Thymus (tissue), 11 donors: ENCODE measurements at regions not wholly inside any gene's neighbourhood (a gene's known extent, or its start where the extent isn't known, plus 50 kb on each side); places are given as distances from the start of the nearest gene placed in this dataset.

ENCODE experiments used
- DNase-seq, 9 donors: peaks; one replicate each; pipeline ENCODE4 v3.0.0-alpha.2; 2013; ENCODE audit warnings: low spot score in 9 of 9, low read depth in 6 of 9, missing footprints in 1 of 9
- H3K27ac ChIP-seq, 2 donors: one replicate each; pipeline ENCODE4 v1.5.1; 2013; ENCODE audit warnings: control low read depth in 1 of 2, low read depth in 1 of 2, low read length in 1 of 2, mild to moderate bottlenecking in 1 of 2, moderate library complexity in 1 of 2
- H3K27me3 ChIP-seq, 2 donors: one replicate each; pipeline ENCODE4 v1.5.1; 2013; ENCODE audit warnings: low read length in 1 of 2; ENCODE audit not compliant: control insufficient read depth in 2 of 2, insufficient read depth in 1 of 2
- H3K36me3 ChIP-seq, 2 donors: one replicate each; pipeline ENCODE4 v1.5.1; 2013; ENCODE audit warnings: low read length in 1 of 2, mild to moderate bottlenecking in 1 of 2, moderate library complexity in 1 of 2; ENCODE audit not compliant: control insufficient read depth in 2 of 2, insufficient read depth in 2 of 2
- H3K4me1 ChIP-seq, 2 donors: one replicate each; pipeline ENCODE4 v1.5.1; 2013; ENCODE audit warnings: low read length in 2 of 2; ENCODE audit not compliant: control insufficient read depth in 2 of 2, insufficient read depth in 2 of 2
- H3K4me3 ChIP-seq, 2 donors: one replicate each; pipeline ENCODE4 v1.5.1; 2013; ENCODE audit warnings: low read length in 2 of 2, control low read depth in 1 of 2, mild to moderate bottlenecking in 1 of 2
- H3K9me3 ChIP-seq, 2 donors: one replicate each; pipeline ENCODE4 v1.5.1; 2013; ENCODE audit warnings: low read length in 1 of 2, mild to moderate bottlenecking in 1 of 2; ENCODE audit not compliant: control insufficient read depth in 2 of 2, insufficient read depth in 1 of 2
- WGBS: extraction: QIAGEN DNeasy Blood & Tissue Kit; methylation state at CpG from one replicate; pipeline ENCODE4 v1.1.7; 2013; 5-methylcytosine and 5-hydroxymethylcytosine counted together
- donor health status: healthy.

GRCh38 chr11:8832571-8833260 lies 78.3 kb upstream of the AKIP1 start:
- WGBS: 64% methylated on average over 9 of the region's 9 CpGs
- H3K27me3 ChIP-seq: no peaks in the 10 kb centered on the region
- H3K27ac ChIP-seq: peak overlapping the region in 1 of 2 donors; percentile 76
- peak in 1 of 9 donors; percentile 34 for DNase-seq
- no peaks in the 10 kb centered on the region for H3K9me3 ChIP-seq
- no peaks in the 10 kb centered on the region for H3K36me3 ChIP-seq
- H3K4me3 ChIP-seq: no peak overlapping the region
- H3K4me1 ChIP-seq: peaks cover 0 to 11% of the 10 kb centered on the region in 2 donors

DNA sequence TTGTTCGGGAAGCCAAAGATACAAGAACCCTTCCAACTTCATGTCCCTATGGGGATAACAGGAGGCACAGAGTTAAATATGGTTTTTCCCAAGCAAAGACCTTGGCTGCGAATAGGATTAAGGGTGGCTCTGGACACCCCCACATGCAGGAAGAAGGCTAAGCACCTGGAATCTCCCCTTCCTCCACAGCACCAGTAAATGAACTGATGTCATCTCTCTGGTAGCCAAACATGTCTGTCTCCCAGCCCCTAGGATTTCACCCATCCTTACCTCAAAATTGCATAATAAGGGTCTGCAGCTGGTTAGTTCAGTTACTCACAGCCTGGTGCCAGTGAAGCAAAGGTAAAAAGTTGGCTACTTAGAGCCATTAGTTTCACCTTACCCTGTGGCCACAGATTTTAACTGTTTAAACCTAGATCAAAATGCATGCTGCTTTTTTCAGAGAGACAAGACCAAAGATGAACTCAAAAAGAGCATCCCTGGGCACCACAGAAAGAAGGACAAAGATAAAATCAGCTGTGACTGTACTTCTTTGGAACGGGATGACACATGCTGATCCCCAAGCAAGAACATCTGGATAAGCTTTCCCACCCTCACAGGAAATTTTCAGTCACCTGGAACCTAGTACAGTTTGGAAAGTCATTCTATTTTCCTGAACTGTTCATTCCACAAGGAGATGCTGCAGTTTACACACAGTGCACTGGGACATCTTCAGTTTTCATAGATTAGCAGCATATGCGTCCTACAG lies 77.2 kb upstream of the AKIP1 start:
- peaks cover 0 to 2% of the 10 kb centered on the region in 2 donors for H3K27me3 ChIP-seq
- 89% methylated on average over 4 of the region's 4 CpGs for WGBS
- no peak overlapping the region for H3K4me3 ChIP-seq
- peaks cover 0 to 11% of the 10 kb centered on the region in 2 donors for H3K4me1 ChIP-seq
- H3K9me3 ChIP-seq: no peaks in the 10 kb centered on the region
- peak overlapping the region in 1 of 2 donors; percentile 76 for H3K27ac ChIP-seq
- H3K36me3 ChIP-seq: no peaks in the 10 kb centered on the region
- no peak for DNase-seq

DNA sequence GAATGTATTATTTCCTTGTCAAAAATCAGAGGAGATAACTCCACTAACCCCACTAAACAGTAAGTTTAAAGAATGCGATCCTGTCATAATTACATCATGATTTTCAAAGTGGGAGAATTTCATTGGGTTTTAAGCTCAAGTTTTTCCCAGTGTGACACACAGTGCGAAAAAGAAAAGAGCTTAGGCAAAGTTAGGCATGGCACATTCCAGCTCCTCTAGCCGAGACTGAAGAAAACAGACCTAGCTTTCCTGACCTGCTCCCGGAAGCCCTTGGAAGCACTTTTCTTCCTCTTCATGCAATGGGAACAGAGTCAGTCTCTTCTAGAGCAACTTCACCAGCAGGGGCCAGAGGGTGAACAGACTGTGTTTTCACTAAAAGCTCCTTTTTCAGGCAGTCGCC lies 76.6 kb upstream of the AKIP1 start:
- no peaks in the 10 kb centered on the region for H3K9me3 ChIP-seq
- H3K4me3 ChIP-seq: no peak overlapping the region
- H3K27me3 ChIP-seq: peaks cover 0 to 2% of the 10 kb centered on the region in 2 donors
- H3K36me3 ChIP-seq: no peaks in the 10 kb centered on the region
- 94% methylated on average over 5 of the region's 5 CpGs for WGBS
- H3K27ac ChIP-seq: peak overlapping the region in 1 of 2 donors; percentile 76
- DNase-seq: no peak
- H3K4me1 ChIP-seq: peaks cover 0 to 13% of the 10 kb centered on the region in 2 donors

DNA sequence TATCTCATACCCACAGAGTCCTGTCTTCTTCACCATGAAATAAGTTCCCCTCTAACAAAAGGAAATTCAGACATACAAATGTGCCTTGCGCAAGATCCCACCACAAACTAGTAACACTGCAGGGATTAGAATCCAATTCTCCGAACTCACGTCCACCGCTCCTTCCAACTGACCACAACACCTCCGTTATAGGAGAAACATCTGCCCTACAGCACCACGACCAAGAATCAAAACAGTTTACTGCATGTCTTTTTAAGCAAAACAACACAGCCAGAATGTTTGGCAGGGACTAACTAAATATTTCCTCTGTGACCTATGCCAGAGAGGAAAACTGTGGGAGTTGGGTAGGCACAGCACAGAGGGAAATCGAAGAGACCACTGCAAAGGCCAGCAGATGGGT lies 72.7 kb upstream of the AKIP1 start:
- 83% methylated on average over 7 of the region's 7 CpGs for WGBS
- peak overlapping the region in 1 of 2 donors; percentile 75 for H3K27ac ChIP-seq

GRCh38 chr11:8839306-8839956 lies 71.6 kb upstream of the AKIP1 start:
- WGBS: 41% methylated on average over 1 of the region's 1 CpG
- DNase-seq: no peak
- Histone ChIP-seq H3K27me3 (peaks cover 0 to 2% of the 10 kb centered on the region in 2 donors), H3K36me3 (no peaks in the 10 kb centered on the region), H3K4me1 (peaks cover 0 to 11% of the 10 kb centered on the region in 2 donors), H3K27ac (peak overlapping the region; percentile 36 to 75), H3K9me3 (no peaks in the 10 kb centered on the region), H3K4me3 (no peak overlapping the region)

More for the DNA sequence above, 72.7 kb upstream of the AKIP1 start:
- Histone ChIP-seq H3K4me3 (no peak overlapping the region), H3K4me1 (peaks cover 0 to 11% of the 10 kb centered on the region in 2 donors), H3K36me3 (no peaks in the 10 kb centered on the region), H3K27me3 (peaks cover 0 to 2% of the 10 kb centered on the region in 2 donors), H3K9me3 (no peaks in the 10 kb centered on the region)
- DNase-seq: no peak

GRCh38 chr11:8839957-8840945 lies 70.7 kb upstream of the AKIP1 start:
- no peaks in the 10 kb centered on the region for H3K9me3 ChIP-seq
- peak overlapping the region; percentile 20 to 75 for H3K27ac ChIP-seq

DNA sequence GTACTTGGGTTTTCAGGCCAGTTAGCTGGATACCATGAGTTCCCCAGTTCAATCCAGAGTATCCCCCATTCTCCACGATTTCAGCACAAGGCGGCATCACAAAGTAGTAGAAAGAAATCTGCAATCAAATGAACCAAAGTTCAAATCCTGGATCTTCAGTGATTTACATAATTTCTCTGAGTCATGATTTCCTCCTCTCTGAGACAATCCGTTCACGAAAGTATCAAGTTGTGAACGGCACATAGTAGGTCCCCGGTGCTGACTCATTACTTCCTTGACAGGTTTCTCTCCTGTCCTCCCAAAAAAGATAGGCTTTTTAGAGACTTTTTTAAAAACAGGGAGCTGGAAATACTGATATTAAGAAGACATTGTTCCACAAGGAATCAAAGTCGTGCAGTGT lies 69.1 kb upstream of the AKIP1 start:
- H3K4me3 ChIP-seq: no peak overlapping the region
- no peaks in the 10 kb centered on the region for H3K9me3 ChIP-seq
- peaks cover 0 to 11% of the 10 kb centered on the region in 2 donors for H3K4me1 ChIP-seq
- H3K27me3 ChIP-seq: peaks cover 0 to 2% of the 10 kb centered on the region in 2 donors
- H3K36me3 ChIP-seq: no peaks in the 10 kb centered on the region
- no peak overlapping the region for H3K27ac ChIP-seq
- no peak for DNase-seq
- 91% methylated on average over 7 of the region's 7 CpGs for WGBS

More at GRCh38 chr11:8839957-8840945, 70.7 kb upstream of the AKIP1 start:
- Histone ChIP-seq H3K27me3 (peaks cover 0 to 2% of the 10 kb centered on the region in 2 donors), H3K36me3 (no peaks in the 10 kb centered on the region), H3K4me1 (peaks cover 0 to 11% of the 10 kb centered on the region in 2 donors), H3K4me3 (no peak overlapping the region)
- WGBS: 90% methylated on average over 8 of the region's 8 CpGs
- peak in 1 of 9 donors; percentile 22 for DNase-seq

- no peak overlapping the region for H3K27ac ChIP-seq
- H3K27me3 ChIP-seq: no peaks in the 10 kb centered on the region
- WGBS: 96% methylated on average over 2 of the region's 2 CpGs
- H3K9me3 ChIP-seq: no peaks in the 10 kb centered on the region
- DNase-seq: no peak
- no peaks in the 10 kb centered on the region for H3K36me3 ChIP-seq
- H3K4me1 ChIP-seq: no peaks in the 10 kb centered on the region
- H3K4me3 ChIP-seq: no peak overlapping the region
These were observed 52.2 kb upstream of the AKIP1 start for GRCh38 chr11:8858808-8859207.
